Dermis blood vessel endothelial cell (primary cell): ENCODE measurements at regions not wholly inside any gene's neighbourhood (a gene's known extent, or its start where the extent isn't known, plus 50 kb on each side); places are given as distances from the start of the nearest gene placed in this dataset.

Experiments
- DNase-seq: peaks from one replicate; pipeline ENCODE4 v3.0.0; 2010

GRCh38 chr11:128298271-128298670 is 289.1 kb downstream of the ETS1 start:
- no peak for DNase-seq

- DNase-seq = no peak
Observed at GRCh38 chr11:128297805-128298204, 289.6 kb downstream of the ETS1 start.

- no peak for DNase-seq
Observed at GRCh38 chr11:128297091-128297651, 290.2 kb downstream of the ETS1 start.

- DNase-seq = no peak
Observed at GRCh38 chr11:128294671-128295050, 292.7 kb downstream of the ETS1 start.

GRCh38 chr11:128294001-128294670 is 293.2 kb downstream of the ETS1 start:
- DNase-seq = no peak

- no peak for DNase-seq
Observed at GRCh38 chr11:128291835-128292234, 295.5 kb downstream of the ETS1 start.

- no peak for DNase-seq
Observed at GRCh38 chr11:128291007-128291406, 296.4 kb downstream of the ETS1 start.

GRCh38 chr11:128290106-128290840 is 297.1 kb downstream of the ETS1 start:
- DNase-seq = peak; percentile 91

GRCh38 chr11:128289048-128289447 is 298.3 kb downstream of the ETS1 start:
- no peak for DNase-seq

GRCh38 chr11:128288368-128288767 is 299.0 kb downstream of the ETS1 start:
- DNase-seq = peak; percentile 21

GRCh38 chr11:128285321-128285720 is 302.0 kb downstream of the ETS1 start:
- no peak for DNase-seq

- DNase-seq = no peak
Observed at GRCh38 chr11:128284634-128285033, 302.7 kb downstream of the ETS1 start.

- DNase-seq = no peak
Observed at GRCh38 chr11:128283451-128283850, 303.9 kb downstream of the ETS1 start.

- no peak for DNase-seq
Observed at GRCh38 chr11:128282053-128282452, 305.3 kb downstream of the ETS1 start.

GRCh38 chr11:128279866-128280265 is 307.5 kb downstream of the ETS1 start:
- DNase-seq = no peak

- no peak for DNase-seq
Observed at GRCh38 chr11:128273736-128274135, 313.6 kb downstream of the ETS1 start.

- peak; percentile 28 for DNase-seq
Observed at GRCh38 chr11:128271401-128271800, 316.0 kb downstream of the ETS1 start.

- DNase-seq = no peak
Observed at GRCh38 chr11:128269466-128269865, 317.9 kb downstream of the ETS1 start.

- DNase-seq = no peak
Observed at GRCh38 chr11:128266893-128267292, 320.5 kb downstream of the ETS1 start.

GRCh38 chr11:128262463-128263345 is 324.7 kb downstream of the ETS1 start:
- DNase-seq = no peak

- no peak for DNase-seq
Observed at GRCh38 chr11:128261011-128261421, 326.3 kb downstream of the ETS1 start.

GRCh38 chr11:128260398-128260797 is 327.0 kb downstream of the ETS1 start:
- DNase-seq = no peak

GRCh38 chr11:128259816-128260215 is 327.5 kb downstream of the ETS1 start:
- DNase-seq = no peak
